ENCODE measurements at regions not wholly inside any gene's neighbourhood (a gene's known extent, or its start where the extent isn't known, plus 50 kb on each side); places are given as distances from the start of the nearest gene placed in this dataset.

DNA sequence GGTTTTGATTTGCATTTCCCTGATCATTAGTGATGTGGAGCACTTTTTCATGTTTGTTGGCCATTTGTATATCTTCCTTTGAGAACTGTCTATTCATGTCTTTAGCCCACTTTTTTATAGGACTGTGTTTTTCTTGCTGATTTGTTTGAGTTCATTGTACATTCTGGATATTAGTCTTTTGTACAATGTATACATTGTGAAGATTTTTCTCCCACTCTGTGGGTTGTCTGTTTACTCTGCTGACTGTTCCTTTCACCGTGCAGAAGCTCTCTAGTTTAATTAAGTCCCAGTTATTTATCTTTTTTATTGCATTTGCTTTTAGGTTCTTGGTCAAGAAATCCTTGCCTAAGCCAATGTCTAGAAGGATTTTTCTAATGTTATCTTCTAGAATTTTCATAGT lies 91.1 kb upstream of the ATP11B start:
- DNase-seq (ENCODE audit: low spot score) = no peak
- no peak for ATAC-seq (ENCODE audit: insufficient number of reproducible peaks, low FRiP score, low read depth)
- no peaks in the 10 kb centered on the region for H3K9me3 ChIP-seq
- TF ChIP-seq CTCF (IDR thresholded peaks at IDR 0.05) = no peak
- no peaks in the 10 kb centered on the region for H3K27me3 ChIP-seq (replicated peaks; ENCODE audit: insufficient read depth)
- no peaks in the 10 kb centered on the region for H3K36me3 ChIP-seq
- H3K27ac ChIP-seq = no peak overlapping the region
- no peak overlapping the region for H3K4me3 ChIP-seq
- H3K4me1 ChIP-seq (ENCODE audit: control insufficient read depth in 1 of 2, low read depth in 2 of 2) = no peaks in the 10 kb centered on the region

DNA sequence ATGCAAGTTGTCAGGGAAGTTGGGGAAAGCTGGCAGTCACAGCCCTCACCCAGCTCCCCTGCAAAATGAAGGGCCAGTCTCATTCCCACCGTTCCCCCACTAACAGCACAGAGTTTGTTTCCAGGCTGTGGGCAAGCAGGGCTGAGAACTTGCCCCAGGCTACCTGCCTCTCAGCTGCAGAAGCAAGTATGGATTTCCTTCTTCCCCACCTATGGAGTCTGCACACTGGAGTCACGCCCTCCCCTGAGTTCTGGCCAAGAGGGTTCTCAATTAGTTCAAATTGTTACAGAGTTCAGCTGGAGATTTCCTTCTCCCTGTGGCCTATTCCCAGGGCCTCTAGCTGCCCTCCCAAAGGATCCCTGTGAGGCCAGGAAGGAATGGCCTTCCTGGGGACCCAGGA lies 90.1 kb upstream of the ATP11B start:
- no peaks in the 10 kb centered on the region for H3K4me1 ChIP-seq (ENCODE audit: control insufficient read depth in 1 of 2, low read depth in 2 of 2)
- no peaks in the 10 kb centered on the region for H3K36me3 ChIP-seq
- no peaks in the 10 kb centered on the region for H3K9me3 ChIP-seq
- no peak overlapping the region for H3K27ac ChIP-seq
- no peak for TF ChIP-seq CTCF (IDR thresholded peaks at IDR 0.05)
- ATAC-seq (ENCODE audit: insufficient number of reproducible peaks, low FRiP score, low read depth) (no peak), DNase-seq (ENCODE audit: low spot score) (no peak)
- no peaks in the 10 kb centered on the region for H3K27me3 ChIP-seq (replicated peaks; ENCODE audit: insufficient read depth)
- H3K4me3 ChIP-seq = no peak overlapping the region

- Histone ChIP-seq H3K4me3 (no peak overlapping the region), H3K27me3 (replicated peaks; ENCODE audit: insufficient read depth) (no peaks in the 10 kb centered on the region), H3K4me1 (ENCODE audit: control insufficient read depth in 1 of 2, low read depth in 2 of 2) (no peaks in the 10 kb centered on the region), H3K9me3 (no peaks in the 10 kb centered on the region), H3K27ac (no peak overlapping the region), H3K36me3 (no peaks in the 10 kb centered on the region)
- DNase-seq (ENCODE audit: low spot score) (no peak), ATAC-seq (ENCODE audit: insufficient number of reproducible peaks, low FRiP score, low read depth) (no peak)
- no peak for TF ChIP-seq CTCF (IDR thresholded peaks at IDR 0.05)
Observed at GRCh38 chr3:182704926-182705325, 88.4 kb upstream of the ATP11B start.

GRCh38 chr3:182708810-182709209 lies 84.5 kb upstream of the ATP11B start:
- ATAC-seq (ENCODE audit: insufficient number of reproducible peaks, low FRiP score, low read depth) = no peak
- Histone ChIP-seq H3K27ac (no peak overlapping the region), H3K9me3 (no peaks in the 10 kb centered on the region), H3K4me1 (ENCODE audit: control insufficient read depth in 1 of 2, low read depth in 2 of 2) (no peaks in the 10 kb centered on the region), H3K27me3 (replicated peaks; ENCODE audit: insufficient read depth) (no peaks in the 10 kb centered on the region), H3K36me3 (no peaks in the 10 kb centered on the region), H3K4me3 (no peak overlapping the region)
- DNase-seq (ENCODE audit: low spot score) = no peak
- TF ChIP-seq CTCF (IDR thresholded peaks at IDR 0.05) = no peak

GRCh38 chr3:182709306-182709705 lies 84.0 kb upstream of the ATP11B start:
- TF ChIP-seq CTCF (IDR thresholded peaks at IDR 0.05) = no peak
- Histone ChIP-seq H3K4me1 (ENCODE audit: control insufficient read depth in 1 of 2, low read depth in 2 of 2) (no peaks in the 10 kb centered on the region), H3K27ac (no peak overlapping the region), H3K27me3 (replicated peaks; ENCODE audit: insufficient read depth) (no peaks in the 10 kb centered on the region), H3K4me3 (no peak overlapping the region), H3K36me3 (no peaks in the 10 kb centered on the region), H3K9me3 (no peaks in the 10 kb centered on the region)
- no peak for DNase-seq (ENCODE audit: low spot score)
- ATAC-seq (ENCODE audit: insufficient number of reproducible peaks, low FRiP score, low read depth) = no peak
